Activated T-cell treated with anti-CD3 and anti-CD28 coated beads for 1 hour (primary cell): ENCODE measurements at regions not wholly inside any gene's neighbourhood (a gene's known extent, or its start where the extent isn't known, plus 50 kb on each side); places are given as distances from the start of the nearest gene placed in this dataset.

Experiments used
- DNase-seq: peaks from one replicate; pipeline ENCODE4 v3.0.0-alpha.2; 2020; ENCODE audit warnings: low read depth

GRCh38 chr5:165673499-165673898, 2168.1 kb downstream of the MAT2B start:
- DNase-seq, result no peak

GRCh38 chr5:165695796-165696195, 2190.4 kb downstream of the MAT2B start:
- DNase-seq, result no peak

GRCh38 chr5:165705960-165706359, 2200.5 kb downstream of the MAT2B start:
- no peak for DNase-seq

GRCh38 chr5:165712011-165712410, 2206.6 kb downstream of the MAT2B start:
- DNase-seq, result no peak

- DNase-seq, result no peak
Measured at GRCh38 chr5:165714598-165714997, 2209.2 kb downstream of the MAT2B start.

GRCh38 chr5:165720901-165721300, 2215.5 kb downstream of the MAT2B start:
- no peak for DNase-seq

GRCh38 chr5:165722401-165722800, 2217.0 kb downstream of the MAT2B start:
- no peak for DNase-seq

GRCh38 chr5:165723931-165724330, 2218.5 kb downstream of the MAT2B start:
- DNase-seq, result no peak

- no peak for DNase-seq
Measured at GRCh38 chr5:165728425-165728824, 2223.0 kb downstream of the MAT2B start.

- no peak for DNase-seq
Measured at GRCh38 chr5:165735388-165735787, 2230.0 kb downstream of the MAT2B start.

- DNase-seq, result no peak
Measured at GRCh38 chr5:165739079-165739741, 2233.8 kb downstream of the MAT2B start.

- DNase-seq, result no peak
Measured at GRCh38 chr5:165757791-165758190, 2252.4 kb downstream of the MAT2B start.

- no peak for DNase-seq
Measured at GRCh38 chr5:165775111-165775510, 2269.7 kb downstream of the MAT2B start.

- no peak for DNase-seq
Measured at GRCh38 chr5:165779505-165779904, 2274.1 kb downstream of the MAT2B start.

GRCh38 chr5:165780901-165781300, 2275.5 kb downstream of the MAT2B start:
- DNase-seq, result no peak

- DNase-seq, result no peak
Measured at GRCh38 chr5:165781738-165782137, 2276.3 kb downstream of the MAT2B start.

- DNase-seq, result no peak
Measured at GRCh38 chr5:165783024-165783423, 2277.6 kb downstream of the MAT2B start.

GRCh38 chr5:165786073-165786472, 2280.7 kb downstream of the MAT2B start:
- DNase-seq, result no peak

- no peak for DNase-seq
Measured at GRCh38 chr5:165795073-165795472, 2289.7 kb downstream of the MAT2B start.

GRCh38 chr5:165805756-165806155, 2300.3 kb downstream of the MAT2B start:
- DNase-seq, result no peak

- DNase-seq, result no peak
Measured at GRCh38 chr5:165808335-165808734, 2302.9 kb downstream of the MAT2B start.

- DNase-seq, result no peak
Measured at GRCh38 chr5:165809914-165810313, 2304.5 kb downstream of the MAT2B start.

GRCh38 chr5:165829504-165829903, 2324.1 kb downstream of the MAT2B start:
- DNase-seq, result no peak

GRCh38 chr5:165834891-165835290, 2329.5 kb downstream of the MAT2B start:
- DNase-seq, result no peak
